ENCODE measurements at regions not wholly inside any gene's neighbourhood (a gene's known extent, or its start where the extent isn't known, plus 50 kb on each side); places are given as distances from the start of the nearest gene placed in this dataset.
"Not testable (repeated sequence)": the region's sequence is repeated elsewhere in the genome, so short reads cannot be mapped to it uniquely, and the experiment has no call there.

DNA sequence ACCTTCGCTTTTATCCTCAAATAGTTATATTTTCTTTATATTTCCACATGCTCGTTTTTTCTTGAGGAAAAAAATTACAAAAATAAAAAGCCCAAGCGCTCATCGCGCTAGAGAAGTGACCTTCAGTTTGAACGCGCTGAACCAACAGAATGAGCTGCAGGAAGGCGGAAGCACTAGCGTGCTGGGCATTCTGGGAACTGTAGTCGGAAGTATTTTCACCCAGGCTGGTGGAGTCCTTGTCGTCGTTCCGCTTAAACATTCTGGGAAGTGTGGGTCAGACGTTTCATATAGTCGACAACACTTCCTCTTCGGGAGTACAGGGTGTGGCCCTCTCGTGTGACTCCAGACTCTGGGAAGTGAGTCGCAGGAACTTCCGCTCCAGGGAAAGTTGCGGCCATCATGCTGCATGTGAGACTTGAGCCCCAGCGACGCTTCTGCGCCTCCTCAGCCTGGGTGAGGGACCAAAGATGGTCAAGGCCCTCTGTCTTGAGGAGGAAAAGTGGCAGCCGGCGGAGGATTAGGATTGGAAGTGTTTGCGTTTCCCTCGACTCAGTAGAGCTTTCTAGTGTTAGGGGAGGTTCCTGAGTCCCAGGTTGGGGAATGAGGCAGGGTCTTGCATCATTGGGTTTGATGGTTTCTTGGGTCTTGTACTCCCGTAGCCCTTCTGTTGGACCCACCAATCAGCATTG, 84.1 kb upstream of the GPR39 start:
- DNase-seq = not testable (repeated sequence)

DNA sequence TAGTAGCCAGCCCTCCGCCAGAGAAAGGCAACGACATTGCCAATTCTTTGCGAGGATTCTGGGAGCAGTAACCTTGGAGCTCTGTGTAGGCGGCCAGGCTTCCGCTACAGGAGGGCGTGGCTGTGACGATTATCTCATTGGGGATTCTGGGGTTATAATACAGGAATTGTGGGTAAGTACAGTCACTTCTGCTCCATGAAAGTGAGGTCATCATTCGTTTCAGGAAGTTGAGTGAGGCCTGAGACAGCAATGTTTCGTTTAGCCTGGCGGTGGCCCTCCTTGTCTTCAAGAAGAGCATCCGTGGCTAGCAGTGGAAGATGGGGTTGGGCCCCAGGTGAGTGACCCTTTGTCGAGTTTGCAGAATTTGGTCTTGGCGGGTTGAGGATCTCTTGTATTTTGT, 79.5 kb upstream of the GPR39 start:
- DNase-seq = not testable (repeated sequence)

DNA sequence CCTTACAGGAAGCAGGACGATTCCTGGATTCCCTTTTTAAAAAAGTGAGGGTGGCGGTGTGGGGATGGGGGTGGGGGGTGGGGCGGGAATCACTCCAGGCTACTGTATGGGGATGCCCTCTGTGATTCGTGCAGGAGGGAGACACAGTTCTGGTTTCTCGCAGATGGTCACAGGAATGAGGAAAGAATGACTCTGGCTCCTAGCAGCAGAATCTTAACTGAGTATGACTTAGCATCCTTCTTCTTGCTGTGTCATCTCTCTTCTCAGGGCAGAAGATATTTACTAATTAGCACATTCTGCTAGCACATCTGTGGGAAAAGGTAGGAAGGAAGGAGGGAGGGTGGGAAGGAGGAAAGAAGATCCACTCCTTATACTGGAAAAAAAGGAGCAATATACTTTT, 78.8 kb upstream of the GPR39 start:
- DNase-seq = not testable (repeated sequence)

DNA sequence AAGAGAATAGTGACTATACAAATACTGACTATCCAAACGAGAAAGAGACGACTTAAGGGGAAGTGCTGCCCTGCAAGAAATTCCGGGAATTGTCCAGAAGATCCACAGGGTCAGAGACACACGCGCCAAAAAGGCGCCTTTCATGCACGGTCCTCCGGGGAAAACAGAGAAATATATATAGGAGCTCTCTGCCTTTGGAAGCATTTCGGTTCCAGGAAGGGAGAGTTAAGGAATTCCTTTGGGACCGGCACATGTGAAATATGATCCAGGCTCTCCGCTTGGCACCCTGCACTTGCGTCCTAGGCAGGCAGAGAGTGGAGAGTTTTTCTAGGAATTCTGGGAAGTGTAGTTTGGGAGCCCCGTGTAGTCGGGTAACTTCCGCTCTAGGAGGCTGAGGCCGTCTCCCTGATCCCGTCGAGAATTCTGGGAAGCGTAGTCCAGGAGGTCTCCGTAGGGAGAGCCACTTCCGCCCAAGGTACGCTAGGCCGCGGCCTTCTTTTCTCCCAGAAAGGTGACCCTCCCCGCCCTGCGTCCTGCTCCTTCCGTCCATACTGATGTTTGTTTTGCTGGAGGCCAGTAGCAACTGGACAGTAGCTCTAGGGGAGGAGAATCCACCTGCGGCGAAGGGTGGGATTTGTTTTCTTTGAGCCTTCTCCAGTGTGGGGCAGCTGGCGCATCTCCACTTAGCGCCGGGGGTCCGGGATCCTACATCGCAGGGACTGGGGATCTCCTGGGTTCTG, 69.4 kb upstream of the GPR39 start:
- not testable (repeated sequence) for DNase-seq

DNA sequence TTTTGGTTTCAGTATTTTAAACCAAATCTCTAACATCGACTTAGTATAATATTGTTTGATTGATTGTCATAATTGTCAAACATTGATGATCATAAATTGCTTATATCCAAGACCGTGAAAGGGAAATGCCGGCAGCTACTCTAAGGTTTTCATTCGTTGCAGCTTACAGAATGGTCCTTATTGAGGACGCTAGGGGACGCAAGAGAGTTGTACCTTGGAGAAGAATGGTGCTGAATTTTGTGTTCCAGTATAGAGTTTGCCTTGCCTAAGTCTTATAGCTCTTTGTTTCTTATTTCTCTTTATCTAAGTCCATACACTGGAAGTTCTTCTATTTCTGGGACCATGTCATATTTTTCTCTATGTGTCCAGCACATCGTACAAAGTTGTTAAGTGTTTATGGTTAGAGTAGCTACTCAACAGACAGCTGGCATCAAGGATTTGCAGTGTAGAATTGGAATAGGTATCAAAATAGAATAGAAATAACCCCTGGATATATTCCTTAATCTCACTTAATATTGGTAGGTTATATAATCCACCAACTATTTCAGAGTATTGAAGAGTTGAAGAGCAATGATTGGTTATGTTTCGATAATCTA, 67.4 kb upstream of the GPR39 start:
- not testable (repeated sequence) for DNase-seq

DNA sequence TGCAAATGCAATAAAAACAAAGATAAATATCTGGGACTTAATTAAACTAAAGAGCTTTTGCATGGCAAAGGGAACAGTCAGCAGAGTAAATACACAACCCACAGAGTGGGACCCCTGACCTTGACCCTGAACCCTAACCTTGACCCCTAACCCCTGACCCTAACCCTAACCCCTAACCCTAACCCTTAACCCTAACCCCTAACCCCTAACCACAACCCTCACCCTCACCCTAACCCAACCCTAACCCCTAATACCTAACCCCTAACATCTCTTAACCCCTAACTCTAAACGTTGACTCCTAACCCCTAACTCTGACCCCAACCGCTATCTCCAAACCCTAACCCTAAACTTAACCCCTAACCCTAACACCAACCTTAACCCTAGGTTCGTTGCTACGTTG, 64.9 kb upstream of the GPR39 start:
- DNase-seq = not testable (repeated sequence)

DNA sequence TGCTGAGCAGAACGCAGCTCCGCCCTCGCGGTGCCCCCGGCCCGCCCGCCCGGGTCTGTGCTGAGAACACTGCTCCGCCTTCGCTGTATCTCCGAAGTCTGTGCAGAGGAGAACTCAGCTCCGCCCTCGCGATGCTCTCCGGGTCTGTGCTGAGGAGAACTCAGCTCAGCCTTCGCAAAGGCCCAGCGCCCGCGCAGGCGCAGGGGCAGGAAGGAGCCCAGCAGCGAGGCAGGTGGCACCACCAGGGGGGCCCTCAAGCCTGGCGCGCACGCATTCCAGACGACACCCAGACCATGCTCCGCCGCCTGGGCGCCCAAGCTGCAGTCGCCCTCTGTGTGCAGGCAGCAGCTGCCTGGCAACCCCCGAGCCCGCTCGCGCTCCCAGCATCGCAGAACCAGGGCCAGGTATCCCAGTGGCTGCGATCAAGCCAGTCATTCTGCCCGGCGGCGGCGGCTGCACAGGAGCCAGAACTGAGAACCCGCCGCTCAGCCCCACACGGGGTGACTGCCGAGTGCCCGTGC, 64.1 kb upstream of the GPR39 start:
- DNase-seq = not testable (repeated sequence)

DNA sequence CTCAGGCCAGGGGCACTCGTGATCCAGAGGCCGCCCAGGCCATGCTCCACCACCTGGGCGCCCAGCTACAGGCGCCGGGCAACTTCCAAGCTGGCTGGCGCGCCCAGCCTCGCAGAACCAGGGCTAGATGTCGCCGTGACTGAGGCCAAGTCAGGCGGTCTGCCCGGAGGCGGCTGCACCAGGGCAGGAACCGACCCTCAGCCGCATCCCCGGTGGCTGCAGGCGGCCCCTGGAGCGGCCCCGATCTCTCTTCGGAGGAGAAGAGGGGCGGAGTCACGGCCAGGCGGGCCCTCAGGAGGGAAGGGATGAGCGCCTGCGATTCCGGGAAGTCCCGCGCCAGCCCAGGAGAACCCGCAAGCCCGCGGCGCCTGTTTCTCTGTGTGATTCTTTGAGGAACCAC, 63.2 kb upstream of the GPR39 start:
- not testable (repeated sequence) for DNase-seq

DNA sequence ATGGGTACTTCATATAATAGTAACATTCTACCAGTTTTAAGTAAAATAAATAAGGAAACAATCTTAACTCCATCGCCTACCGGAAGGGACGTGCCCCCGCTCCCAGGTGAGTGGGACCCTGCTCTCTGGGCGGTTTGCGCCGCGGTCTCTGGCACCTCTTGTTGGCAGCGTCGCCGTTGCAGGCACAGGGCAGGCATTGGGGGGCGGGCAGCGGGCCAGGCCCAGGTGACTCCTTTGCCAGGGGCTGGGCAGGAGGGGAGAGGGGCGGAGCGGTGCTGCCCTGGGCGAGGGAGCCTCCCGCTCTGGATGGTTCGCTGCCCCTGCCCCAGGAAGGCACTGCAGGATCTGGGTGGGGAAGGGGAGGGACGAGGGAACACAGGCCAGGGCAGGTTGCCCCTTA, 55.6 kb upstream of the GPR39 start:
- not testable (repeated sequence) for DNase-seq

DNA sequence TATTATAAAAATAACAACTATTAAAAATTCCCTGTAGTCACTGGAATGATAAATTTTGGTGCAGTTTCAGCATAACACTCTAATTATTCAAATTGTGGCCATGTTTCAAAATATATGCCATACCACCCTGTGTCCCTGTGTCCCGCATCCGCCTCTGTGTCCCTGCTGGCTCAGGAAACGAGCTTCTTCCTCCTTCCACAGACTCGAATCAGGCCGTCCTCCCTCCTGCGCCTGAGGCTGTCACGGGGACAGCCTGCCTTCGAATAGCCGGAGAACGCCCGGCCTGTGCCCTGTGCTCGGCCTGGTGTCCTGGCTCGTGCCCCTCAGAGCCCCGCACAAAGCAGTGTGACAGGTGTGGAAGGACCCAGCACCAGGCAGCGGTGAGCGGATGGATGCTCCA, 55.1 kb upstream of the GPR39 start:
- DNase-seq = not testable (repeated sequence)

DNA sequence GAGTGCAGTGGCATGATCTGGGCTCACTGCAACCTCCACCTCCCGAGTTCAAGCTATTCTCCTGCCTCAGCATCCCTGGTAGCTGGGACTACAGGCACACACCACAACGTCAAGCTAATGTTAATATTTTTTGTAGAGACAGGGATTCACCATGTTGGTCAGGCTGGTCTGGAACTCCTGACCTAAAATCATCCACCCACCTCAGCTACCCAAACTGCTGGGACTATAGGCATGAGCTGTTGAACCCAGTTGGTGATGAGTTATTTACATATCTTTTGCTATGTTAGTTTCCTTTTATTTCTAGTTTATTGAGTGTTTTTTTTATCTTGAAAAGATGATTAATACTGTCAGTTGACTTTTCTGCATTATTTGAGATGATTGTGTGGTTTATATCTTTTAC, 53.3 kb upstream of the GPR39 start:
- not testable (repeated sequence) for DNase-seq

DNA sequence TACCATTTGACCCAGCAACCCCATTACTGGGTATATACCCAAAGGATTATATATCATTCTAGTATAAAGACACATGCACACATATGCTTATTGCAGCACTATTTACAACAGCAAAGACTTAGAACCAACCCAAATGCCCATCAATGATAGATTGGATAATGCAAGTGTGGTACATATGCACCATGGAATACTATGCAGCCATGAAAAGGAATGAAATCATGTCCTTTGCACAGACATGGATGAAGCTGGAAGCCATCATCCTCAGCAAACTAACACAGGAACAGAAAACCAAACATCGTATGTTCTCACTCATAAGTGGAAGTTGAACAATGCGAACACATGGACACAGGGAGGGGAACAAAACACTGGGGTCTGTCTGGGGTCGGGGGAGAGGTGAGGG, 50.6 kb upstream of the GPR39 start:
- not testable (repeated sequence) for DNase-seq

DNA sequence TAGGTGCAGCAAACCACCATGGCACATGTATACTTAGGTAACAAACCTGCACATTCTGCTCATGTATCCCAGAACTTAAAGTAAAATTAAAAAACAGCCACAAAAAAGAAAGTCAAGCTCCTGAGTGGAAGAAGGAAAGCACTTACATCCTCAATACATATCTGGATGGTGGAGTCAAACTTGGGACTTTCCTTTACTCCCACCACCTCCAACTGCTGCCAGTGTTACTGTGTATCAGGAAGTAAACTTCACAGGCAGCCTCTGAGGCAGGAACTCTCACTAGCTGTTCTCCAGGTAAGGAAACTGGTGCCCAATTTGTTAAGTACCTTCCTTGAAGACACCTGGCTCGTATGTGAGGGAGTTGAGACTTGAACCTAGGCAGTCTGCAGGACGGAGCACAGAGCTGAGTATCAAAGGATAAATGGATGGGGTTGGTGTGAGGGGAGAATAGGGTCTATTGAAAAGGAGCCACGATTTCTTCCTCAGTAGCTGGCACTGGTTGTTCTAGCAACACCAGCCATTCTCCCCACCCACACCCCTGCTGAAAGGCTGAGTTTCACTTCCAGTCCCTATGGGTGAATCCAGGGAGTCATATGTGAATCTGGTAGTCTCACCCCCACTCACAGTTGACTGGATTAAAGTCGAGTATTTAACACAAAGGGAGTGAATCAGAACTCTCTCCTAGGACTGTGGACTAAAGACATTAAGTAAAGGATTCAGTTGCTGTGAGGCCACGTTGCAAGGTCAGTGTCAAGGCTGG, 50.0 kb upstream of the GPR39 start:
- no peak for DNase-seq
